Fibroblast of mammary gland (primary cell): ENCODE measurements at regions not wholly inside any gene's neighbourhood (a gene's known extent, or its start where the extent isn't known, plus 50 kb on each side); places are given as distances from the start of the nearest gene placed in this dataset.

Experiments
- DNase-seq: peaks from one replicate; pipeline ENCODE4 v3.0.0-alpha.2; 2010; ENCODE audit warnings: low read depth
- H3K4me3 ChIP-seq: 2 replicates; pipeline ENCODE4 v1.5.1; 2011; ENCODE audit warnings: low read depth, mild to moderate bottlenecking, low read length, moderate library complexity; ENCODE audit not compliant: control insufficient read depth
- CTCF ChIP-seq: conservative IDR thresholded peaks from 2 replicates; pipeline ENCODE4 v1.5.1; 2011; ENCODE audit warnings: low read depth, low read length, inconsistent platforms; ENCODE audit not compliant: control insufficient read depth, insufficient read depth

- DNase-seq: no peak
Measured at GRCh38 chr5:29370248-29370647, 1823.2 kb upstream of the CDH6 start.

GRCh38 chr5:29367176-29367833, 1826.2 kb upstream of the CDH6 start:
- no peak for DNase-seq
- no peak for TF ChIP-seq CTCF
- H3K4me3 ChIP-seq: no peak overlapping the region

More at GRCh38 chr5:29370248-29370647, 1823.2 kb upstream of the CDH6 start:
- TF ChIP-seq CTCF: no peak
- H3K4me3 ChIP-seq: no peak overlapping the region

- no peak overlapping the region for H3K4me3 ChIP-seq
- no peak for TF ChIP-seq CTCF
- no peak for DNase-seq
Measured at GRCh38 chr5:29351170-29351569, 1842.3 kb upstream of the CDH6 start.

- no peak for TF ChIP-seq CTCF
- DNase-seq: no peak
- no peak overlapping the region for H3K4me3 ChIP-seq
Measured at GRCh38 chr5:29337030-29337429, 1856.5 kb upstream of the CDH6 start.

- TF ChIP-seq CTCF: no peak
- DNase-seq: no peak
- H3K4me3 ChIP-seq: no peak overlapping the region
Measured at GRCh38 chr5:29321591-29321990, 1871.9 kb upstream of the CDH6 start.

GRCh38 chr5:29309359-29309758, 1884.1 kb upstream of the CDH6 start:
- no peak for TF ChIP-seq CTCF
- H3K4me3 ChIP-seq: no peak overlapping the region
- no peak for DNase-seq

- DNase-seq: no peak
- no peak for TF ChIP-seq CTCF
- H3K4me3 ChIP-seq: no peak overlapping the region
Measured at GRCh38 chr5:29307478-29307877, 1886.0 kb upstream of the CDH6 start.
